Upper lobe of left lung (tissue), 4 donors: ENCODE measurements at regions not wholly inside any gene's neighbourhood (a gene's known extent, or its start where the extent isn't known, plus 50 kb on each side); places are given as distances from the start of the nearest gene placed in this dataset.

ENCODE experiments used
- CTCF ChIP-seq, 6 experiments: fragments of 450-650 bp in 4 of 6; fragments of 200-600 bp in 2 of 6; sonication (generic) in 2 of 6; IDR thresholded peaks; one replicate each; pipeline ENCODE4 v1.5.1; 2016 to 2019; ENCODE audit warnings: antibody characterized with exemption in 6 of 6
- EP300 ChIP-seq, 4 donors: sonication (generic); formaldehyde crosslinking; IDR thresholded peaks; one replicate each; pipeline ENCODE4 v1.5.1; 2017; ENCODE audit warnings: antibody characterized with exemption in 4 of 4, control low read depth in 2 of 4
- POLR2A ChIP-seq, 4 donors: fragments of 450-650 bp; IDR thresholded peaks; one replicate each; pipeline ENCODE4 v1.5.1; 2016 to 2017; ENCODE audit warnings: antibody characterized with exemption in 4 of 4, mild to moderate bottlenecking in 2 of 4

GRCh38 chr2:105660489-105660888 lies 84.2 kb upstream of the NCK2 start:
- TF ChIP-seq CTCF (IDR thresholded peaks at IDR 0.05) = no peak
- TF ChIP-seq EP300 (IDR thresholded peaks at IDR 0.05) = no peak
- TF ChIP-seq POLR2A (IDR thresholded peaks at IDR 0.05) = no peak
